ENCODE measurements at regions not wholly inside any gene's neighbourhood (a gene's known extent, or its start where the extent isn't known, plus 50 kb on each side); places are given as distances from the start of the nearest gene placed in this dataset.

DNA sequence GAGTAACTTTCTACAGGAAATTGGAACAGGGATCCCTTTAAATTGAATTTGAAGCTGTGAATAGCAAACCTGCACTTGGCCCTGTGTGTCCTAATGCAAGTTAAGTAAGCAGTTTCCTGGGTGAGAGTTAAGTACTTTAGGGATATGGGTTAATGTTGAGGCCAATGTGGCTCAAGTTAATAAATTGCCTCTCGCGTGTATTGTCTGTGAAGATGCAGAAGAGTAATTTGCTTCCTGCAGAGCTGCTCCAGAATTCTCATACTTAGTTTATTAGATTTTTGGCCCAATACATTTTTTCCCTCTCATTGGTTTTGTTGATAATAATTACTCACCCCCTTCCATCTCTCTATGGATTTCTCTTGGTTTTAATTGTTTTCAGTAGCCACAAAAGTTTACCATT lies 86.5 kb downstream of the SLC25A47 start:
- TF ChIP-seq, protein P1, sequence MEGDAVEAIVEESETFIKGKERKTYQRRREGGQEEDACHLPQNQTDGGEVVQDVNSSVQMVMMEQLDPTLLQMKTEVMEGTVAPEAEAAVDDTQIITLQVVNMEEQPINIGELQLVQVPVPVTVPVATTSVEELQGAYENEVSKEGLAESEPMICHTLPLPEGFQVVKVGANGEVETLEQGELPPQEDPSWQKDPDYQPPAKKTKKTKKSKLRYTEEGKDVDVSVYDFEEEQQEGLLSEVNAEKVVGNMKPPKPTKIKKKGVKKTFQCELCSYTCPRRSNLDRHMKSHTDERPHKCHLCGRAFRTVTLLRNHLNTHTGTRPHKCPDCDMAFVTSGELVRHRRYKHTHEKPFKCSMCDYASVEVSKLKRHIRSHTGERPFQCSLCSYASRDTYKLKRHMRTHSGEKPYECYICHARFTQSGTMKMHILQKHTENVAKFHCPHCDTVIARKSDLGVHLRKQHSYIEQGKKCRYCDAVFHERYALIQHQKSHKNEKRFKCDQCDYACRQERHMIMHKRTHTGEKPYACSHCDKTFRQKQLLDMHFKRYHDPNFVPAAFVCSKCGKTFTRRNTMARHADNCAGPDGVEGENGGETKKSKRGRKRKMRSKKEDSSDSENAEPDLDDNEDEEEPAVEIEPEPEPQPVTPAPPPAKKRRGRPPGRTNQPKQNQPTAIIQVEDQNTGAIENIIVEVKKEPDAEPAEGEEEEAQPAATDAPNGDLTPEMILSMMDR (IDR thresholded peaks at IDR 0.05), result no peak
- TF ChIP-seq POLR2A (IDR thresholded peaks at IDR 0.05), result no peak

Data from uterus (tissue), 2 donors.